WI38 (cell line): ENCODE measurements at regions not wholly inside any gene's neighbourhood (a gene's known extent, or its start where the extent isn't known, plus 50 kb on each side); places are given as distances from the start of the nearest gene placed in this dataset.
"Not testable (repeated sequence)": the region's sequence is repeated elsewhere in the genome, so short reads cannot be mapped to it uniquely, and the experiment has no call there.

Experiments used
- H3K4me3 ChIP-seq: 2 replicates; pipeline ENCODE4 v1.5.1; 2011; ENCODE audit warnings: low read depth, mild to moderate bottlenecking, control low read depth, low read length
- TF ChIP-seq, protein P1 (sequence below): IDR thresholded peaks from 2 replicates; pipeline ENCODE4 v1.5.1; 2012; ENCODE audit warnings: low read depth, mild to moderate bottlenecking, control low read depth, low read length

DNA sequence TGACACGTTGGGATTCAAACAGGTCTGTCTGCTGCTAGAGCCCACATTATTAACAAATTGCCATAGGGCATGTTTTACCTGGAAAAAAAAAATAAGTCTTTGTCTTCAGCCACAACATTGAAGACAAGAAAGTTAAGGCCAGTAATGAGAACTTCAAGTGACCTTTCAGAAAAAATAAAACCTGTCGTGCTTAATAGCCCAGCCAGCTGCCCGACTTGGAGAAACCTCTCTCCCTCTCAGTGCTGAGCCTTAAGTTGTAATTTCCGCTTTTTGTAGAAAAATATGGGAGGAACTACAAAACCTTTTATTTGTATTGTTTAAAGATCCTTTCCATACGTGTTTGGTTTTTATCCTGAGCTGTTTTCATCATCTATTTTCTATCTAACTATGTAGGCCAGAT is 454.3 kb upstream of the SLITRK6 start:
- not testable (repeated sequence) for H3K4me3 ChIP-seq

DNA sequence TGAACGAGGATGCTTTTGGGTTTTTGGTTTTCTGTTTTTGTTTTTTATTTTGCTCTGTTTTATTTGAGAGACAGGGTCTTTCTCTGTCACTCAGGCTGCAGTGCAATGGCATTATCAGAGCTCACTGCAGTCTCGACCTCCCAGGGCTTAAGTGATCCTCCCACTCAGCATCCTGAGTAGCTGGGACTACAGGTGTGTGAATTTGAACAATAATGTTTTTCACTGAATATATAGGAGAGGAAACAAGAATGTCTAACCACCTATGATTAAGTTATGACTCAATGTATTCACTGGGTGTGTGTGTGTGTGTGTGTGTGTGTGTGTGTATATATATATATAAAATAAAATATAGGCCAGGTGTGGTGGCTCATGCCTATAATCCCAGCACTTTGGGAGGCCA is 456.6 kb upstream of the SLITRK6 start:
- H3K4me3 ChIP-seq = not testable (repeated sequence)

DNA sequence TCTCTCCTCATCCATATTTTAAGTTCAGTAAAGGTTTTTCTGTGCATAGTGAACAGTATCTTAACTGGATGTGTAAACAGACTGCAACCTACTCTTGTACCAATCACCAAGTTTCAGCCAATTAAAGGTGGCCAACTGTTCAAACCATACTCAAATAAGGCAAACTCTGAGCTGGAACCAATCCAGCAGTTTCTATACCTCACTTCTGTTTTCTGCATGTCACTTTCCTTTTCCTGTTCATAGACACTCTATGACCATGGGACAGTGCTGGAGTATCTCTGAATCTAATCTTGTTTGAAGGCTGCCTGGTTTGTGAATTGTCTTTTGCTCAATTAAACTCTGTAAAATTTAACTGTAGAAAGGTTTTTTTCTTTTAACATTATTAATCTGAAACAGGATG is 470.3 kb upstream of the SLITRK6 start:
- no peak overlapping the region for H3K4me3 ChIP-seq
- TF ChIP-seq, protein P1, sequence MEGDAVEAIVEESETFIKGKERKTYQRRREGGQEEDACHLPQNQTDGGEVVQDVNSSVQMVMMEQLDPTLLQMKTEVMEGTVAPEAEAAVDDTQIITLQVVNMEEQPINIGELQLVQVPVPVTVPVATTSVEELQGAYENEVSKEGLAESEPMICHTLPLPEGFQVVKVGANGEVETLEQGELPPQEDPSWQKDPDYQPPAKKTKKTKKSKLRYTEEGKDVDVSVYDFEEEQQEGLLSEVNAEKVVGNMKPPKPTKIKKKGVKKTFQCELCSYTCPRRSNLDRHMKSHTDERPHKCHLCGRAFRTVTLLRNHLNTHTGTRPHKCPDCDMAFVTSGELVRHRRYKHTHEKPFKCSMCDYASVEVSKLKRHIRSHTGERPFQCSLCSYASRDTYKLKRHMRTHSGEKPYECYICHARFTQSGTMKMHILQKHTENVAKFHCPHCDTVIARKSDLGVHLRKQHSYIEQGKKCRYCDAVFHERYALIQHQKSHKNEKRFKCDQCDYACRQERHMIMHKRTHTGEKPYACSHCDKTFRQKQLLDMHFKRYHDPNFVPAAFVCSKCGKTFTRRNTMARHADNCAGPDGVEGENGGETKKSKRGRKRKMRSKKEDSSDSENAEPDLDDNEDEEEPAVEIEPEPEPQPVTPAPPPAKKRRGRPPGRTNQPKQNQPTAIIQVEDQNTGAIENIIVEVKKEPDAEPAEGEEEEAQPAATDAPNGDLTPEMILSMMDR = no peak

DNA sequence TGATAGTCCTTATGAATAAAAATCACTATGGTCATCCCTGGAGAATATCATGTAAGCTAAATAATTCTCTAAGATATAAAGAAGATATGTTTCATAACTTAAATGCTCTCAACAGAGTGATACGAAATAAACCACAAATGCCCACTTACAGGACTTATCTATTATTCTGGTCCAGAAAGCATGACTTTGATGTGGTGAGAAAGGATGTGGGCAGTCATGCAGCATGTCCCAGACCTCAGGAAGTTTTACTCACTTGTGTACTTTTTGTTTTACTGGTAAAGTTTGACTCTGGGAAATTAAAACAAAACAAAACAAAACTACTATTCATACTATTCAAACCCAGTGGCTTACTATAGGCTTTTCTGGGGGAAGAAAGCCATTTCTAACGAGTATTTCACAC is 483.2 kb upstream of the SLITRK6 start:
- H3K4me3 ChIP-seq = no peak overlapping the region
- TF ChIP-seq, protein P1 = no peak

DNA sequence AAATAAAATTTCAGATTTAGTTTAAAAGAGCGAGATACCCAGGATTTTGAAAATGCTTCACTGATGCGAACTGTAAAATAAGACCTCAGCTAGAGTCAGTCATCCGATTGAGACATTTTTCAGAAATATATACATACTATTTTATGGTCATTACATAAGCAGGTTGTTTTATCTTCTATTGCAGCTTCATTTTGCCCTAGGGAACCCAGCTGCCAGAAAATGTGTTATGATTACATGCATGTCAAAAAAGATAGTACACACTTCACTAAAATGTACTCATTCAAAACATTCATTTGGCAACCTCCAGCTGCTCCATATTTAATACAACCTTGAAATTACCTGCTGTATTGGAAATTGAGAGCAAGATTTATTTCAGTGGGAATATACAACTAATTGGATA is 483.8 kb upstream of the SLITRK6 start:
- H3K4me3 ChIP-seq = no peak overlapping the region
- TF ChIP-seq, protein P1 = no peak

DNA sequence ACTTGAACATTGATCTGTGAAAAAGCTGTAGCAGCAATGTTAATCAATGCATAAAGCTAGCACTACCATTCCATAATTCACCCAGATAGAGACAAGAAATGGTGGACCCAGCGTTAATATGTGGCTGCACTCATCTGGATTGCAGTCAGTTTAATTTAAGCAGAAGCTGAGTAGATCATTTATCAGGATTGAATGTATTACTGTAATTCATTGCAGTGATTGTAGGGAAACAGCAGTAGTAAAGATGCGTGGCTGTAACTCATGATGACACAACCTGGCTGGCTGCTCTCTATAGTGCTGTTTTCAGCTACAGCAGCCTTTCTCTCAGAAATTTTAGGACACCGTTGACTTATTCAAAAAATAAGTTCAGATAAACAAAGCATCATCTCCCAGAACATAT is 499.5 kb upstream of the SLITRK6 start:
- H3K4me3 ChIP-seq = no peak overlapping the region
- TF ChIP-seq, protein P1 = no peak

DNA sequence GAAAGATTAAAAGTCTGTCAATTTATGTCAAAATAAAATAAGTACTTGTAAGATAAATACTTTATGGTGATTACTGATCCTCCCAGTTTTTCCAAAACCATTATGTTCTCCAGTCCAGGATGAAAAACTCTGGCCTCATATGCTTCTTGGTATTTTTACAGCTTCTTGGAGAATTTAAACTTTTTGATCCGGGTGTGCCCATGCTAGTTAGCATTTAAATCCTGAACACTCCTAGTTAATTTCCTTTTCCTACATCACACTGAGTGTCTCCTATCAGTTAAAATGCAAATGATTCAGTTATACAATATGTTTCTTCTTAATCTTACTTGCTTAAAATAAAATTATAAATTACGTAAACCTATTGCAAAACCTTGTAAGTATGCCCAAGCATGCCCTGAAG is 499.9 kb upstream of the SLITRK6 start:
- no peak overlapping the region for H3K4me3 ChIP-seq
- TF ChIP-seq, protein P1 = no peak

DNA sequence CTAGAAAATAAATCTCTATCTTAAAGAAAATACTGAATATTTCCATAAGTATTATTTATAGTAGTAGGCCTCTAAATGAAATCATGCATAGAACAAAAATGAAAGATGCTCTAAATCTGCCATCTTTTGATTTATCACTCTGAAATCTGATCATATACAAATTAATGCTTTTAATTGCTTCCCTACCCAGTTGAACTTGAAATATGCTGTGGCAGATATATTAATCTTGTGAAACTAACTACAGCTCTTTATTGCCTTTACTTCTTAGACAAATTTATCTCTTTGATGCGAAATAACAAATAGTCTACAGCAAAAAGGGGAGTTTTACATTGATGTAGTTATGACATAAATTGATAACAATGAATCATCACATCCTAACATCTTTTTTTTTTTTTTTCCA is 510.7 kb upstream of the SLITRK6 start:
- H3K4me3 ChIP-seq = no peak overlapping the region
- TF ChIP-seq, protein P1 = no peak

DNA sequence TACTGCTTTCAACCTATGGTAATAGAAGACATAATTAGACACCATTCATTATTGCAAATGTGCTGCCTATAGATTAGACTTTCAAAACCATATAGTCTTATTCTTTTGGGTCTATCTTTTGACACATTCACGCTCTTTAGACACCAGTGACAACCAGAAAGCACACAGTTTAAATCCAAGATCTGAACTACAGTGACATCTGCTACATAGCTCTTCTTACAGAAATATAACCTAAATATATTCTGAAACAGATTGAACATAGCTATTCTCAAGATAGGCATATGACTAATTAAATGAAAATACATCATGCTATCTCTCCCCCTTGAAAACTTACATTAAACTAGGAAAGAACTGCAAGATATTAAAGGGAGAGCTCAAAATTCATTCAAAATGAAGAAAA is 514.2 kb upstream of the SLITRK6 start:
- H3K4me3 ChIP-seq = no peak overlapping the region
- TF ChIP-seq, protein P1 = no peak
